IMR-90 (cell line): ENCODE measurements at regions not wholly inside any gene's neighbourhood (a gene's known extent, or its start where the extent isn't known, plus 50 kb on each side); places are given as distances from the start of the nearest gene placed in this dataset.

Experiments used
- ATAC-seq: fragments of 200-7000 bp; cut with Tn5 transposase; 2 replicates; pipeline ENCODE4 v1.9.1; 2020; ENCODE audit warnings: low read depth, mild to moderate bottlenecking, moderate library complexity
- BruUV-seq: library from RNA; stranded (reverse); fragments of 400-500 nt; replicated peaks from 2 replicates; lab custom pipeline; 2021; lab: Mats Ljungman, UMichigan
- CTCF ChIA-PET: fragments of 300-600 bp; formaldehyde crosslinking; extraction: SDS; loops from one replicate; lab custom pipeline; 2021; ENCODE audit warnings: antibody characterized with exemption; lab: Yijun Ruan, JAX
- POLR2A ChIA-PET: fragments of 300-600 bp; sonication (Branson Sonifier 250); formaldehyde crosslinking; loops from one replicate; lab custom pipeline; 2022; ENCODE audit warnings: antibody characterized with exemption; ENCODE audit not compliant: unreplicated experiment; lab: Charles Lee
- DNase-seq: peaks from one replicate; pipeline ENCODE4 v3.0.0; 2013
- H2AFZ ChIP-seq: replicated peaks from 2 replicates; pipeline ENCODE3; 2013; ENCODE audit warnings: low read length, mild to moderate bottlenecking; ENCODE audit not compliant: poor library complexity
- H2AK5ac ChIP-seq: 2 replicates; pipeline ENCODE4 v1.6.1; 2013; ENCODE audit warnings: low read depth, low read length, inconsistent platforms
- H2AK9ac ChIP-seq: replicated peaks from 2 replicates; pipeline ENCODE3; 2013; ENCODE audit warnings: mild to moderate bottlenecking, low read depth, low read length, moderate library complexity; ENCODE audit not compliant: poor library complexity
- H2BK120ac ChIP-seq: 2 replicates; pipeline ENCODE4 v1.6.1; 2013; ENCODE audit warnings: low read depth, low read length, inconsistent platforms
- H2BK15ac ChIP-seq: 3 replicates; pipeline ENCODE4 v1.6.1; 2013; ENCODE audit warnings: low read depth, low read length, inconsistent platforms
- H2BK20ac ChIP-seq: 2 replicates; pipeline ENCODE4 v1.6.1; 2013; ENCODE audit warnings: low read depth, mild to moderate bottlenecking, inconsistent platforms, low read length, moderate library complexity
- H2BK5ac ChIP-seq: 2 replicates; pipeline ENCODE4 v1.6.1; 2013; ENCODE audit warnings: mild to moderate bottlenecking, low read depth, low read length, inconsistent platforms; ENCODE audit not compliant: poor library complexity, severe bottlenecking
- H3K14ac ChIP-seq: replicated peaks from 2 replicates; pipeline ENCODE4 v1.6.1; 2013; ENCODE audit warnings: low read depth, low read length, inconsistent platforms
- H3K18ac ChIP-seq: 2 replicates; pipeline ENCODE4 v1.6.1; 2013; ENCODE audit warnings: low read depth, low read length, control low read depth
- H3K23ac ChIP-seq: 2 replicates; pipeline ENCODE4 v1.6.1; 2013; ENCODE audit warnings: low read depth, low read length, inconsistent platforms
- H3K27ac ChIP-seq: 2 replicates; pipeline ENCODE4 v1.5.1; 2013; ENCODE audit warnings: mild to moderate bottlenecking, control low read depth, low read length; ENCODE audit not compliant: insufficient read depth
- H3K27me3 ChIP-seq: 2 replicates; pipeline ENCODE4 v1.6.1; 2013; ENCODE audit warnings: low read length; ENCODE audit not compliant: control insufficient read depth, insufficient read depth
- H3K36me3 ChIP-seq: 2 replicates; pipeline ENCODE4 v1.6.1; 2013; ENCODE audit warnings: low read length, mixed read lengths; ENCODE audit not compliant: control insufficient read depth, insufficient read depth
- H3K4ac ChIP-seq: 2 replicates; pipeline ENCODE4 v1.6.1; 2013; ENCODE audit warnings: low read depth, low read length, inconsistent platforms
- H3K4me1 ChIP-seq: 2 replicates; pipeline ENCODE4 v1.6.1; 2013; ENCODE audit warnings: low read length, mixed read lengths; ENCODE audit not compliant: control insufficient read depth, insufficient read depth
- H3K4me2 ChIP-seq: 2 replicates; pipeline ENCODE4 v1.6.1; 2013; ENCODE audit warnings: low read depth, mild to moderate bottlenecking, control low read depth, low read length, moderate library complexity
- H3K4me3 ChIP-seq: 2 replicates; pipeline ENCODE4 v1.5.1; 2013; ENCODE audit warnings: low read depth, mild to moderate bottlenecking, control low read depth, low read length, moderate library complexity; ENCODE audit not compliant: insufficient read depth
- H3K56ac ChIP-seq: 2 replicates; pipeline ENCODE4 v1.6.1; 2013; ENCODE audit warnings: low read length, inconsistent platforms; ENCODE audit not compliant: insufficient read depth; ENCODE audit errors: extremely low read depth
- H3K79me1 ChIP-seq, 2 experiments: 2 replicates each; pipeline ENCODE4 v1.6.1; 2013; ENCODE audit warnings: low read length in 2 of 2, inconsistent platforms in 1 of 2, low read depth in 1 of 2
- H3K9ac ChIP-seq: 2 replicates; pipeline ENCODE4 v1.6.1; 2013; ENCODE audit warnings: low read depth, low read length, control low read depth
- H3K9me1 ChIP-seq: 2 replicates; pipeline ENCODE4 v1.6.1; 2013; ENCODE audit warnings: low read length, inconsistent platforms; ENCODE audit not compliant: insufficient read depth
- H3K9me3 ChIP-seq: 2 replicates; pipeline ENCODE4 v1.6.1; 2013; ENCODE audit warnings: low read length; ENCODE audit not compliant: control insufficient read depth, insufficient read depth
- H4K20me1 ChIP-seq: 2 replicates; pipeline ENCODE4 v1.6.1; 2013; ENCODE audit warnings: low read length, inconsistent platforms; ENCODE audit not compliant: insufficient read depth
- H4K5ac ChIP-seq: 2 replicates; pipeline ENCODE4 v1.6.1; 2013; ENCODE audit warnings: mild to moderate bottlenecking, low read depth, low read length, control low read depth
- H4K8ac ChIP-seq, 2 experiments: 2 replicates each; pipeline ENCODE4 v1.6.1; 2013; ENCODE audit warnings: low read depth in 2 of 2, low read length in 2 of 2, control low read depth in 1 of 2, inconsistent platforms in 1 of 2
- H4K91ac ChIP-seq: 2 replicates; pipeline ENCODE4 v1.6.1; 2013; ENCODE audit warnings: low read depth, low read length, inconsistent platforms; ENCODE audit not compliant: insufficient read depth
- BHLHE40 ChIP-seq: fragments of 150-350 bp; IDR thresholded peaks from 2 replicates; pipeline ENCODE4 v1.6.1; 2016; ENCODE audit warnings: mild to moderate bottlenecking, low read depth, low read length
- CEBPB ChIP-seq: IDR thresholded peaks from 2 replicates; pipeline ENCODE4 v1.6.1; 2012; ENCODE audit warnings: low read depth, low read length, improper control_type of control experiment
- CHD1 ChIP-seq: IDR thresholded peaks from 2 replicates; pipeline ENCODE4 v1.6.1; 2012; ENCODE audit warnings: low read depth, low read length, improper control_type of control experiment
- FOS ChIP-seq: fragments of 150-350 bp; IDR thresholded peaks from 2 replicates; pipeline ENCODE4 v1.6.1; 2016; ENCODE audit warnings: low read depth, low read length
- MAFK ChIP-seq: IDR thresholded peaks from 2 replicates; pipeline ENCODE4 v1.6.1; 2012; ENCODE audit warnings: low read depth, low read length, improper control_type of control experiment
- MAZ ChIP-seq: IDR thresholded peaks from 2 replicates; pipeline ENCODE4 v1.6.1; 2012; ENCODE audit warnings: low read depth, mild to moderate bottlenecking, low read length, improper control_type of control experiment, moderate library complexity, borderline replicate concordance
- MXI1 ChIP-seq: IDR thresholded peaks from 2 replicates; pipeline ENCODE4 v1.6.1; 2012; ENCODE audit warnings: low read depth, mild to moderate bottlenecking, low read length, moderate library complexity, borderline replicate concordance
- NFE2L2 ChIP-seq: fragments of 150-350 bp; IDR thresholded peaks from 2 replicates; pipeline ENCODE4 v1.6.1; 2016; ENCODE audit warnings: low read depth, mild to moderate bottlenecking, low read length
- POLR2A ChIP-seq: IDR thresholded peaks from 2 replicates; pipeline ENCODE4 v1.6.1; 2012; ENCODE audit warnings: mild to moderate bottlenecking, low read depth, low read length
- RAD21 ChIP-seq: IDR thresholded peaks from 2 replicates; pipeline ENCODE4 v1.6.1; 2012; ENCODE audit warnings: low read length, improper control_type of control experiment
- RCOR1 ChIP-seq: IDR thresholded peaks from 2 replicates; pipeline ENCODE4 v1.6.1; 2012; ENCODE audit warnings: mild to moderate bottlenecking, low read length, improper control_type of control experiment; ENCODE audit not compliant: insufficient replicate concordance
- RFX5 ChIP-seq: IDR thresholded peaks from 2 replicates; pipeline ENCODE4 v1.8.0; 2012; ENCODE audit warnings: low read depth, mild to moderate bottlenecking, low read length, moderate library complexity
- SMC3 ChIP-seq: fragments of 150-350 bp; IDR thresholded peaks from 2 replicates; pipeline ENCODE4 v1.6.1; 2016; ENCODE audit warnings: low read depth, mild to moderate bottlenecking, antibody characterized with exemption, low read length, moderate library complexity
- USF2 ChIP-seq: fragments of 150-350 bp; IDR thresholded peaks from 2 replicates; pipeline ENCODE4 v1.6.1; 2017; ENCODE audit warnings: mild to moderate bottlenecking, antibody characterized with exemption, low read length, low read depth
- WGBS, 2 experiments: methylation state at CpG; one replicate each; pipeline versions ENCODE4 v1.1.5 to v1.1.7; 2013; ENCODE audit warnings: missing lambda C conversion rate in 2 of 2; ENCODE audit not compliant: insufficient read length in 1 of 2; ENCODE audit errors: extremely low coverage in 2 of 2; 5-methylcytosine and 5-hydroxymethylcytosine counted together
- dilution Hi-C: fragments of 300-500 bp; cut with HindIII; formaldehyde crosslinking; loops from one replicate; pipeline ENCODE4 v1.14.3; 2018; ENCODE audit warnings: low sequenced_read_pairs; ENCODE audit not compliant: unreplicated experiment
- in situ Hi-C: fragments of 300-500 bp; cut with MboI; formaldehyde crosslinking; loops from 3 replicates; pipeline ENCODE4 v1.14.3; 2019; ENCODE audit warnings: low sequenced_read_pairs, inconsistent platforms, mixed read lengths
- intact Hi-C: fragments of 100-400 bp; cut with micrococcal nuclease; formaldehyde crosslinking; loops from 2 replicates; pipeline ENCODE4 v1.10.0; 2022
- TF ChIP-seq, protein P1 (sequence below): fragments of 150-350 bp; IDR thresholded peaks from 2 replicates; pipeline ENCODE4 v1.6.1; 2016; ENCODE audit warnings: low read depth, mild to moderate bottlenecking, low read length, moderate library complexity, borderline replicate concordance
- TF ChIP-seq, protein P2 (sequence below): conservative IDR thresholded peaks from 2 replicates; pipeline ENCODE4 v1.5.1; 2012; ENCODE audit warnings: mild to moderate bottlenecking, low read depth, low read length, improper control_type of control experiment

GRCh38 chr4:160580581-160580980 is 1477.7 kb downstream of the RAPGEF2 start:
- Histone ChIP-seq H3K56ac (no peak overlapping the region), H3K4me1 (no peaks in the 10 kb centered on the region), H4K5ac (no peak overlapping the region), H4K8ac (no peak overlapping the region), H3K4me2 (no peak overlapping the region), H3K9me1 (no peaks in the 10 kb centered on the region), H3K18ac (no peak overlapping the region), H2BK15ac (no peak overlapping the region), H3K23ac (no peak overlapping the region), H4K91ac (no peak overlapping the region), H3K14ac (no peak overlapping the region), H2BK5ac (no peak overlapping the region), H3K9ac (no peak overlapping the region), H3K27ac (no peak overlapping the region), H3K4me3 (no peak overlapping the region), H3K36me3 (no peaks in the 10 kb centered on the region), H3K79me1 (no peaks in the 10 kb centered on the region), H3K27me3 (no peaks in the 10 kb centered on the region), H2AK5ac (no peak overlapping the region), H3K9me3 (no peaks in the 10 kb centered on the region), H2AK9ac (no peak overlapping the region), H4K20me1 (no peaks in the 10 kb centered on the region), H2AFZ (no peak overlapping the region), H2BK20ac (no peak overlapping the region), H3K4ac (no peak overlapping the region), H2BK120ac (no peak overlapping the region)
- no peak for DNase-seq
- POLR2A ChIA-PET = no interaction called here
- dilution Hi-C loops (no loop called here), in situ Hi-C loops (no loop called here), intact Hi-C loops (no loop called here)
- no CpG with 5 or more reads among the region's 1 CpG for WGBS, 2 experiments
- no peak for TF ChIP-seq BHLHE40
- no peak for TF ChIP-seq SMC3
- TF ChIP-seq POLR2A = no peak
- TF ChIP-seq RCOR1 = no peak
- no peak for TF ChIP-seq USF2
- TF ChIP-seq, protein P1, sequence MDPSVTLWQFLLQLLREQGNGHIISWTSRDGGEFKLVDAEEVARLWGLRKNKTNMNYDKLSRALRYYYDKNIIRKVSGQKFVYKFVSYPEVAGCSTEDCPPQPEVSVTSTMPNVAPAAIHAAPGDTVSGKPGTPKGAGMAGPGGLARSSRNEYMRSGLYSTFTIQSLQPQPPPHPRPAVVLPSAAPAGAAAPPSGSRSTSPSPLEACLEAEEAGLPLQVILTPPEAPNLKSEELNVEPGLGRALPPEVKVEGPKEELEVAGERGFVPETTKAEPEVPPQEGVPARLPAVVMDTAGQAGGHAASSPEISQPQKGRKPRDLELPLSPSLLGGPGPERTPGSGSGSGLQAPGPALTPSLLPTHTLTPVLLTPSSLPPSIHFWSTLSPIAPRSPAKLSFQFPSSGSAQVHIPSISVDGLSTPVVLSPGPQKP = no peak
- TF ChIP-seq MAFK = no peak
- no peak for TF ChIP-seq MAZ
- no peak for TF ChIP-seq MXI1
- TF ChIP-seq CHD1 = no peak
- TF ChIP-seq NFE2L2 = no peak
- no peak for TF ChIP-seq RFX5
- TF ChIP-seq RAD21 = no peak
- no peak for TF ChIP-seq FOS
- no peak for TF ChIP-seq CEBPB
- TF ChIP-seq, protein P2, sequence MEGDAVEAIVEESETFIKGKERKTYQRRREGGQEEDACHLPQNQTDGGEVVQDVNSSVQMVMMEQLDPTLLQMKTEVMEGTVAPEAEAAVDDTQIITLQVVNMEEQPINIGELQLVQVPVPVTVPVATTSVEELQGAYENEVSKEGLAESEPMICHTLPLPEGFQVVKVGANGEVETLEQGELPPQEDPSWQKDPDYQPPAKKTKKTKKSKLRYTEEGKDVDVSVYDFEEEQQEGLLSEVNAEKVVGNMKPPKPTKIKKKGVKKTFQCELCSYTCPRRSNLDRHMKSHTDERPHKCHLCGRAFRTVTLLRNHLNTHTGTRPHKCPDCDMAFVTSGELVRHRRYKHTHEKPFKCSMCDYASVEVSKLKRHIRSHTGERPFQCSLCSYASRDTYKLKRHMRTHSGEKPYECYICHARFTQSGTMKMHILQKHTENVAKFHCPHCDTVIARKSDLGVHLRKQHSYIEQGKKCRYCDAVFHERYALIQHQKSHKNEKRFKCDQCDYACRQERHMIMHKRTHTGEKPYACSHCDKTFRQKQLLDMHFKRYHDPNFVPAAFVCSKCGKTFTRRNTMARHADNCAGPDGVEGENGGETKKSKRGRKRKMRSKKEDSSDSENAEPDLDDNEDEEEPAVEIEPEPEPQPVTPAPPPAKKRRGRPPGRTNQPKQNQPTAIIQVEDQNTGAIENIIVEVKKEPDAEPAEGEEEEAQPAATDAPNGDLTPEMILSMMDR = no peak
- no TSS peak for BruUV-seq
- no peak for ATAC-seq
- CTCF ChIA-PET = no interaction called here
